B cell (primary cell): ENCODE measurements at regions not wholly inside any gene's neighbourhood (a gene's known extent, or its start where the extent isn't known, plus 50 kb on each side); places are given as distances from the start of the nearest gene placed in this dataset.

ENCODE experiments used
- ATAC-seq: fragments of 200-7000 bp; cut with Tn5 transposase; one replicate; pipeline ENCODE4 v1.10.0; 2021; ENCODE audit warnings: low read depth, mild to moderate bottlenecking, moderate number of reproducible peaks, moderate library complexity
- CTCF ChIA-PET: fragments of 350-600 bp; sonication (Branson Sonifier 250); formaldehyde crosslinking; loops from one replicate; lab custom pipeline; 2021; ENCODE audit warnings: antibody characterized with exemption, inconsistent platforms; lab: Charles Lee
- POLR2A ChIA-PET: fragments of 350-600 bp; sonication (Branson Sonifier 250); formaldehyde crosslinking; loops from one replicate; lab custom pipeline; 2021; ENCODE audit warnings: antibody characterized with exemption; lab: Charles Lee
- DNase-seq: peaks from one replicate; pipeline ENCODE4 v3.0.0; 2013
- H2AFZ ChIP-seq: 2 replicates; pipeline ENCODE4 v1.6.1; 2012; ENCODE audit warnings: mild to moderate bottlenecking, low read depth, low read length; ENCODE audit not compliant: insufficient read depth, poor library complexity, severe bottlenecking
- H3K27ac ChIP-seq, 2 donors: 1 replicate in 1 of 2; 2 replicates in 1 of 2; pipeline ENCODE4 v1.5.1; 2012 to 2013; ENCODE audit warnings: low read length in 2 of 2, mild to moderate bottlenecking in 2 of 2, moderate library complexity in 1 of 2
- H3K27me3 ChIP-seq, 4 experiments: fragments of 200-600 bp in 1 of 4; sonication (generic) in 1 of 4; replicated peaks in 1 of 4; 1 replicate in 2 of 4; 2 replicates in 2 of 4; pipeline versions ENCODE4 v1.6.1 to v1.7.0; 2013 to 2016; ENCODE audit warnings: low read length in 3 of 4, mild to moderate bottlenecking in 2 of 4, mixed read lengths in 1 of 4, moderate library complexity in 1 of 4; ENCODE audit not compliant: insufficient read depth in 4 of 4, control insufficient read depth in 3 of 4; ENCODE audit errors: control extremely low read depth in 1 of 4
- H3K36me3 ChIP-seq, 2 experiments: replicated peaks in 1 of 2; 1 replicate in 1 of 2; 2 replicates in 1 of 2; pipeline versions ENCODE4 v1.6.1 to v1.7.1; 2013; ENCODE audit warnings: low read length in 1 of 2; ENCODE audit not compliant: insufficient read depth in 2 of 2, control insufficient read depth in 1 of 2; ENCODE audit errors: control extremely low read depth in 1 of 2, extremely low read depth in 1 of 2
- H3K4me1 ChIP-seq, 2 donors: fragments of 200-600 bp in 1 of 2; sonication (generic) in 1 of 2; 1 replicate in 1 of 2; 2 replicates in 1 of 2; pipeline versions ENCODE4 v1.5.1 to v1.6.1; 2013 to 2017; ENCODE audit warnings: low read length in 2 of 2; ENCODE audit not compliant: control insufficient read depth in 2 of 2, insufficient read depth in 2 of 2
- H3K4me2 ChIP-seq: replicated peaks from 2 replicates; pipeline ENCODE3; 2012; ENCODE audit warnings: mild to moderate bottlenecking, low read depth, low read length; ENCODE audit not compliant: poor library complexity, severe bottlenecking
- H3K4me3 ChIP-seq, 5 experiments: fragments of 200-600 bp in 1 of 5; sonication (generic) in 1 of 5; 1 replicate in 3 of 5; 2 replicates in 2 of 5; pipeline versions ENCODE4 v1.5.1 to v1.7.0; 2011 to 2016; ENCODE audit warnings: low read length in 4 of 5, mild to moderate bottlenecking in 4 of 5, low read depth in 2 of 5, control low read depth in 1 of 5, moderate library complexity in 1 of 5; ENCODE audit not compliant: insufficient read depth in 1 of 5; ENCODE audit errors: control extremely low read depth in 1 of 5, extremely low read depth in 1 of 5
- H3K79me2 ChIP-seq: fragments of 200-600 bp; sonication (generic); one replicate; pipeline ENCODE4 v1.6.0; 2016; ENCODE audit warnings: low read length; ENCODE audit not compliant: control insufficient read depth, insufficient read depth
- H3K9ac ChIP-seq: fragments of 200-600 bp; sonication (generic); 2 replicates; pipeline ENCODE4 v1.6.1; 2017; ENCODE audit warnings: mild to moderate bottlenecking, low read length, moderate library complexity
- H3K9me3 ChIP-seq, 3 donors: one replicate each; pipeline versions ENCODE4 v1.6.1 to v1.7.1; 2013; ENCODE audit warnings: low read length in 2 of 3; ENCODE audit not compliant: control insufficient read depth in 2 of 3, insufficient read depth in 1 of 3; ENCODE audit errors: control extremely low read depth in 1 of 3
- H4K20me1 ChIP-seq: 2 replicates; pipeline ENCODE4 v1.6.0; 2012; ENCODE audit warnings: mild to moderate bottlenecking, low read length; ENCODE audit not compliant: insufficient read depth, control insufficient read depth, poor library complexity, severe bottlenecking
- H3K27ac Mint-ChIP-seq: one replicate; pipeline ENCODE4 v1.8.0; 2021; ENCODE audit warnings: mixed read lengths
- H3K27me3 Mint-ChIP-seq: one replicate; pipeline ENCODE4 v1.8.0; 2021; ENCODE audit warnings: mixed read lengths
- H3K4me1 Mint-ChIP-seq: one replicate; pipeline ENCODE4 v1.8.0; 2021; ENCODE audit warnings: mixed read lengths
- H3K4me3 Mint-ChIP-seq: one replicate; pipeline ENCODE4 v1.8.0; 2021; ENCODE audit warnings: mixed read lengths
- H3K9me3 Mint-ChIP-seq: one replicate; pipeline ENCODE4 v1.8.0; 2022; ENCODE audit warnings: mixed read lengths; ENCODE audit not compliant: insufficient read depth
- EZH2 ChIP-seq: IDR thresholded peaks from 2 replicates; pipeline ENCODE4 v1.6.1; 2012; ENCODE audit warnings: borderline replicate concordance, low read depth, mild to moderate bottlenecking, moderate library complexity, low read length; ENCODE audit not compliant: insufficient read depth, poor library complexity, severe bottlenecking
- WGBS: methylation state at CpG from one replicate; pipeline ENCODE4 v1.1.5; 2013; ENCODE audit warnings: missing lambda C conversion rate; ENCODE audit not compliant: insufficient coverage; 5-methylcytosine and 5-hydroxymethylcytosine counted together
- intact Hi-C: fragments of 100-400 bp; cut with micrococcal nuclease; formaldehyde crosslinking; loops from one replicate; pipeline ENCODE4 v1.10.0; 2022
- TF ChIP-seq, protein P1 (sequence below): fragments of 200-600 bp; IDR thresholded peaks from one replicate; pipeline ENCODE4 v1.8.0; 2022; ENCODE audit warnings: antibody characterized with exemption, mild to moderate bottlenecking

DNA sequence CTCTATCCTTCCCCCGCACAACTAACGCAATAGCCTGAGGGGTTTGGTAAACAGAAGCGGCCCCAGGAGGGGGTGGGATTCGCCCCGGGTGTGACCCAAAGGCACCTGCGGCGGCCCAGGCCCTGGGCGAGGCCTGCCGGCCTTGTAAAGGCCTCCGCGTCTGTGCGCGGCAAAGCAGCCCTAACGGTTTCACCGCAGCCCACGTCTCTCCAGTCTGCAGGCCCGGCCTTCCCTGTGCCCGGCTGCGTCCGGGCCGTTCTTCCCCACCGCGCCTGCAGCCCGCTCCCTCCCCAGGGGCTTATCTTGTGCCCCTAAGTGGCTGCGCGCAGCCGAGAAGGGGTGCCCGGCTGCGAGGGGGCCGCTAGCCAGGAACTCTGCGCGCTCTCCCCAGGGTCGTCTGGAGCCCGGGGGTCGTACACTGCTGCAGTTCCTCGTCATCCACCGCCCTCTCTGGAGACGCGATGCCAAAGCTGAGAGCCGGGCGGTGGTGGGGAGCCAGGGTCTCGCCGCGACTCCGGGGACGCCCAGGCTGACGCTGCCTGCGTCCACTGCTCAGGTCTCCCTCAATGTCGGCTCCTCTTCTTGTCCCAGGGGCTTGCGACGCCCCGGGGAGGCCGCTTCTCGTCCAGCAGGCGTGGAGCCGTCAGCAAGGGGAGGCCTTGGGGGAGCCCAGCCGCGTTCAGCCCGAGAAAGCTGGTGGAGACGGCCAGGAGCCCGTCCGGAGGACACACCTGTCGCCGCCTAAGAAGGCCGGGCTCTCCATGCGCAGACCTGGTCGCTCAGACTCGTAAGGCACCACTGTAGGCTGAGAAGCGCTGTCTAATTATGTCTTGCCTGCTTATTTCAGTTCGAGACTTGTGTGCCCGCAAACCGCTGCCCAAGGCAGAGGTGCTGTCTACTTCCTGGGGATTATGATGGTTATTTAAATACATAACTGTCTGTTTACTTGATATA lies 132.3 kb downstream of the SPAG6 start:
- 54% methylated on average over 70 of the region's 72 CpGs for WGBS
- CTCF ChIA-PET, result no interaction called here
- peak overlapping the region; percentile 80 for H3K4me3 Mint-ChIP-seq

More for the DNA sequence above, 132.3 kb downstream of the SPAG6 start:
- peak overlapping the region in 2 of 5 experiments; percentile 41 to 54 for H3K4me3 ChIP-seq
- Mint-ChIP-seq H3K9me3 (no peaks in the 10 kb centered on the region), H3K27me3 (peaks cover 39% of the 10 kb centered on the region), H3K4me1 (peaks cover 18% of the 10 kb centered on the region), H3K27ac (no peak overlapping the region)
- peak overlapping the region; percentile 95 for H3K4me2 ChIP-seq
- intact Hi-C loops, result loop anchor here (5.0 kb wide), 1 partner anchor 225 kb away; no protein-coding TSS in a partner anchor
- peaks cover 20 to 25% of the 10 kb centered on the region in 2 donors for H3K4me1 ChIP-seq
- no peak overlapping the region for H3K9ac ChIP-seq
- peaks cover 0 to 16% (median 0%) of the 10 kb centered on the region in 3 donors for H3K9me3 ChIP-seq
- H2AFZ ChIP-seq, result peak overlapping the region; percentile 65
- ATAC-seq (no peak), DNase-seq (no peak)
- peaks cover 1 to 46% (median 34%) of the 10 kb centered on the region in 4 experiments for H3K27me3 ChIP-seq
- H3K79me2 ChIP-seq, result no peaks in the 10 kb centered on the region
- H3K36me3 ChIP-seq, result no peaks in the 10 kb centered on the region
- TF ChIP-seq EZH2, result no peak
- TF ChIP-seq, protein P1, sequence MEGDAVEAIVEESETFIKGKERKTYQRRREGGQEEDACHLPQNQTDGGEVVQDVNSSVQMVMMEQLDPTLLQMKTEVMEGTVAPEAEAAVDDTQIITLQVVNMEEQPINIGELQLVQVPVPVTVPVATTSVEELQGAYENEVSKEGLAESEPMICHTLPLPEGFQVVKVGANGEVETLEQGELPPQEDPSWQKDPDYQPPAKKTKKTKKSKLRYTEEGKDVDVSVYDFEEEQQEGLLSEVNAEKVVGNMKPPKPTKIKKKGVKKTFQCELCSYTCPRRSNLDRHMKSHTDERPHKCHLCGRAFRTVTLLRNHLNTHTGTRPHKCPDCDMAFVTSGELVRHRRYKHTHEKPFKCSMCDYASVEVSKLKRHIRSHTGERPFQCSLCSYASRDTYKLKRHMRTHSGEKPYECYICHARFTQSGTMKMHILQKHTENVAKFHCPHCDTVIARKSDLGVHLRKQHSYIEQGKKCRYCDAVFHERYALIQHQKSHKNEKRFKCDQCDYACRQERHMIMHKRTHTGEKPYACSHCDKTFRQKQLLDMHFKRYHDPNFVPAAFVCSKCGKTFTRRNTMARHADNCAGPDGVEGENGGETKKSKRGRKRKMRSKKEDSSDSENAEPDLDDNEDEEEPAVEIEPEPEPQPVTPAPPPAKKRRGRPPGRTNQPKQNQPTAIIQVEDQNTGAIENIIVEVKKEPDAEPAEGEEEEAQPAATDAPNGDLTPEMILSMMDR, result no peak
- H4K20me1 ChIP-seq, result no peaks in the 10 kb centered on the region
- H3K27ac ChIP-seq, result no peak overlapping the region
- POLR2A ChIA-PET, result no interaction called here
